ENCODE measurements at regions not wholly inside any gene's neighbourhood (a gene's known extent, or its start where the extent isn't known, plus 50 kb on each side); places are given as distances from the start of the nearest gene placed in this dataset.

- DNase-seq (ENCODE audit: low read depth in 3 of 3, low spot score in 2 of 3): no peak
Observed at GRCh38 chr3:25297667-25298585, 130.1 kb upstream of the RARB start.

- DNase-seq (ENCODE audit: low read depth in 3 of 3, low spot score in 2 of 3): no peak
Observed at GRCh38 chr3:25300141-25300540, 127.9 kb upstream of the RARB start.

- DNase-seq (ENCODE audit: low read depth in 3 of 3, low spot score in 2 of 3): no peak
Observed at GRCh38 chr3:25304916-25305315, 123.1 kb upstream of the RARB start.

- no peak for DNase-seq (ENCODE audit: low read depth in 3 of 3, low spot score in 2 of 3)
Observed at GRCh38 chr3:25306066-25306465, 122.0 kb upstream of the RARB start.

DNA sequence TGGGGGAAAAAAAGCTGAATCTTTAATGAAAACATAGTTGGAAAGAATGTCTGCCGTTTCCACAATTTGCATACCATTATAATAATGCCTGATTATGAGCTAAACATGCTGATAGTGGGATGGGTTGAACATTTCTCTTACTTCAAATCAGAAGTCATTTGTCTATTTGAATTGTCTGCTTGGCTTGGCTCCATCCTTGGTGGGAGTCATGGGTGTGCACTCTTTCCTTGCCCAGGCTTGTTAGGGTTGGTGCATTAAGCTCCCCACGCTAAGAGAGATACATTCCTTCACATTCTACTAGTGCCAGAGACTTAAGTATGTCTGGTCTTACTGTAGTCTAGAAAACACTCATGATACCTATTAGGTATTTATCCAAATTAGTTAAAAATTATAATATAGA lies 121.4 kb upstream of the RARB start:
- no peak for DNase-seq (ENCODE audit: low read depth in 3 of 3, low spot score in 2 of 3)

- no peak for DNase-seq (ENCODE audit: low read depth in 3 of 3, low spot score in 2 of 3)
Observed at GRCh38 chr3:25313286-25313685, 114.8 kb upstream of the RARB start.

DNA sequence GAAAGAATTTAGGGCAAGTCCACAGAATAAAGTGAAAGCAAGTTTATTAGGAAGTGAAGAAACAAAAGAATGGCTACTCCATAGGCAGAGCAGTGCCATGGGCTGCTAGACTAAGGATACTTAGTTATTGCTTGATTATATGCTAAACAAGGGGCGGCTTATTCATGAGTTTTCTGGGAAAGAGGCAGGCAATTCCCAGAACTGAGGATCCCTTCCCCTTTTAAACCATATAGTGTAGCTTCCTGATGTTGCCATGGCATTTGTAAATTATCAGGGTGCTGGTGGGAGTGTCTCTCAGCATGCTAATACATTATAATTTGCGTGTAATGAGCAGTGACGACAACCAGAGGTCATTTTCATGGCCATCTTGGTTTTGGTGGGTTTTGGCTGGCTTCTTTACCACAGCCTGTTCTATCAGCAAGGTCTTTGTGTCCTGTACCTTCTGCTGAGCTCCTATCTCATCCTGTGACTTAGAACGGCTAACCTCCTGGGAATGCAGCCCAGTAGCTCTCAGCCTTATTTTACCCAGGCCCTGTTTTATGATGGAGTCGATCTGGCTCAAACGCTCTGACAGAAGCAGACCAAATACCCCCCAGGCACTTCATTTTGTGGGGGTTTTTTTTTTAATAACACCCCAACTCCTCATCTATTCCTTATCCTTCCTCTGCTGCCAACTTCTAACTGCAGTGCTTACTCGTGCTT lies 103.0 kb upstream of the RARB start:
- no peak for DNase-seq (ENCODE audit: low read depth in 3 of 3, low spot score in 2 of 3)

GRCh38 chr3:25335356-25335755 lies 92.7 kb upstream of the RARB start:
- DNase-seq (ENCODE audit: low read depth in 3 of 3, low spot score in 2 of 3): no peak

DNA sequence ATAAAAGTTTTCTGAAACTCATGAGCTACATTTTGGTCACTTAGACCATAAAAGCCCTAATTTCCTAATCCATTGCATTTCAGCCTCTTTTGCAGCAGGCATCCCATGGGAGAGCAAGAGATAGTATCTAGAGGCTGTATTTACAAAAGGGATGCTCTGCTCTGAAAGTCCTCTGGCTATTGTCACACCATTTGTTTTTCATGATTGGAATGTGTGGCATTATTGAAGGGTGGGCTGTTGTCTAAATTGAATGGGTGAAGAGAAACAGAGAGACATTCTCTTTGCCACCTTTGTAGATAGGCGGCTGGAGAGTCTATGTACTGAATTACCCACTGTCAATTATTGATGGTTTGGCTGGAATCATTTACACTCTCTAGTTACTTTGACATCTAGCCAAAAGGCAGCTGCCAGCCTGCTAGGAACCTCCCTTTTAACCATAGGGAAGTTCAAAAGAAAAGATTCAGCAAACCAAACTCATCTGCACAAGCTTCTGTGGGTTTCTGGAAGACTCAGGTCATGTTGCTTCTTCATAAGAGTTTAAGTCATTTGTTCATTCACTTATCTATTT lies 89.8 kb upstream of the RARB start:
- no peak for DNase-seq (ENCODE audit: low read depth in 3 of 3, low spot score in 2 of 3)

DNA sequence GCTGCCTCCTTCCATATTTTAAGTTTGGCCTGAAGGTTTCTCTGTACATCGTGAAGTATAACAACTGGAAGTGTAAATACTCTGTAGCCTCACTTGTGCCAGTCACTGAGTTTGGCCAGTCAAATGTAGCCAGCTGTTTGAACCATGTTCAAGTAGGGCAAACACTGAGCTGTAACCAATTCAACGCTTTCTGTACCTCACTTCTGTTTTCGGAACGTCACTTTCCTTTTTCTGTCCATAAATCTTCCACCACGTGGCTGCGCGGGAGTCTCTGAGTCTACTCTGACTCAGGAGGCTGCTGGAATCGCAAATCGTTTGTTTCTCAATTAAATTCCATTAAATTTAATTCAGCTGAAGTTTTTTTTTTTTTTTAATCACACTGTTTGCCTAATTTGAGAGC lies 88.8 kb upstream of the RARB start:
- no peak for DNase-seq (ENCODE audit: low read depth in 3 of 3, low spot score in 2 of 3)

- no peak for DNase-seq (ENCODE audit: low read depth in 3 of 3, low spot score in 2 of 3)
Observed at GRCh38 chr3:25344670-25345069, 83.4 kb upstream of the RARB start.

DNA sequence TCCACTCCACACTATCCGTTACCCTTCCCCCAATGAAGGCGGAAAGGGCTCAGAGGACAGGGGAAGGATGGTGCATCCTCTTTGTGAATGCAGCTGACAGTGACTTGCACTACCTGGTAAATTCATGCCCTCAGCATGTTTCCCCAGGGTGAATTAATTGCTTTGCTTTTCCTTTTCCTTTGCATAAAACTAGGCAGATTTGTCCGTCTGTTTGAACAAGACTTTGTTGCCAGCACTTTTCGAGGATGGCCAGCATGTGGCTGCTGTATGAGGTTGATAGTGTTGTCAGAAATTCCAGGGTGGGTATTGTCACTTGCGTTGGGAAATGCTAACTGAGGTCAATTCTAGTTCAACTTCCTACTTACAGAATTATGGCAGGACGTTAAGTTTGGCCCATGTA lies 79.0 kb upstream of the RARB start:
- no peak for DNase-seq (ENCODE audit: low read depth in 3 of 3, low spot score in 2 of 3)

GRCh38 chr3:25349828-25350724 lies 78.0 kb upstream of the RARB start:
- no peak for DNase-seq (ENCODE audit: low read depth in 3 of 3, low spot score in 2 of 3)

DNA sequence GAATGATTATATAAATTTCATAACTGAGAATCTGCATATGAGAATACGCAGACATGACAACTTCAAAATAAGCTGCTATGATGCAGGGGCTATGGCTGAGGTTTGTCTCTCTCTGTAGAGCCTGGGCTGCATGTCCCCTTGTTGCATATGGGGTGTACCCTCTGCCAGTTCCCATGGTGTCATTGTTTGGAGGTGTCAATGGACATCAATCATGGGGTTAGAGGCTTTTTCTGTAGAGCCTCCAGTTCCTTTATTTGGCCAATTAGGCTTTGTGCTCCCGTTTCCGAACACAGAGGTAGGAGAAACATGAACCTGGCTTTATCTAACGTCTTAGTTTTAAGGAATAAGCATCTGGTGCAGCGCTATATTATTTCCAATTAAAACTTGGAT lies 77.3 kb upstream of the RARB start:
- DNase-seq (ENCODE audit: low read depth in 3 of 3, low spot score in 2 of 3): no peak

GRCh38 chr3:25354071-25354470 lies 74.0 kb upstream of the RARB start:
- DNase-seq (ENCODE audit: low read depth in 3 of 3, low spot score in 2 of 3): no peak

GRCh38 chr3:25355034-25355885 lies 72.8 kb upstream of the RARB start:
- no peak for DNase-seq (ENCODE audit: low read depth in 3 of 3, low spot score in 2 of 3)

- DNase-seq (ENCODE audit: low read depth in 3 of 3, low spot score in 2 of 3): no peak
Observed at GRCh38 chr3:25355998-25356397, 72.1 kb upstream of the RARB start.

DNA sequence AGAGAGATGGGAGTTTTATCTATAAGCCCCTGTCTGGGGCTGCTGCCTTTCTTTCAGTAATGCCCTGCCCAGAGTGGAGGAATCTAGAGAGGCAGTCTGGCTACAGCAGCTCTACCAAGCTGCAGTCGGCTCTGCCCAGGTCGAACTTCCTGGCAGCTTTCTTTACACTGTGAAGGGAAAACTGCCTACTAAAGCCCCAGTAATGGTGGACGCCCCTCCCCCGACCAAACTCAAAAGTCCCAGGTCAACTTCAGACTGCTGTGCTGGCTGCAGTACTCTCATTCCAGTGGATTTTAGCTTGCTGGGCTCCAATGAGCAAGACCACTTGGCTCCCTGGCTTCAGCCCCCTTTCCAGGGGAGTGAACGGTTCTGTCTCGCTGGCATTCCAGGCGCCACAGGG lies 65.9 kb upstream of the RARB start:
- DNase-seq (ENCODE audit: low read depth in 3 of 3, low spot score in 2 of 3): no peak

GRCh38 chr3:25365636-25366035 lies 62.4 kb upstream of the RARB start:
- DNase-seq (ENCODE audit: low read depth in 3 of 3, low spot score in 2 of 3): no peak

DNA sequence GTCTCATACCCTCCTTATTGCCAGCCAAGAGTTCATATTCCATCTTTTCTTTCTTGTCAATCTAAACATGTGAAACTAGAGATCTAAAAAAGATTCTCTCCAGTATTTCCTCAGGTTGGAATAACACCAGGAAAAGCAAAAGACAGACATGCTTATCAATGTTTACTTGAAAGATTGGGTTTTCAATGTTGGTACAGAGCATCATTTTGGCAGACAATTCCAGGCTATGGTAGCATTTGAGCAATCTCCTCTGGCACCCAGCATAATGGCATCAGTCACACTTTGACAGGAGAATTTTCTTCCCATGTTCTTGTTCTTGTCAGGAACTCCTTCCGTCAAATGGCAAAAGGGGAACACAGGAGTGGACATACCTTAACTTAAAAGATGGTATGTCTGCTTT lies 61.0 kb upstream of the RARB start:
- DNase-seq (ENCODE audit: low read depth in 3 of 3, low spot score in 2 of 3): no peak
